NAMALWA (cell line): ENCODE measurements at regions not wholly inside any gene's neighbourhood (a gene's known extent, or its start where the extent isn't known, plus 50 kb on each side); places are given as distances from the start of the nearest gene placed in this dataset.
A peak's percentile ranks its signal among the peaks of the same experiment; 100 is the strongest.
"Not testable (repeated sequence)": the region's sequence is repeated elsewhere in the genome, so short reads cannot be mapped to it uniquely, and the experiment has no call there.

Experiments
- DNase-seq: peaks from one replicate; pipeline ENCODE4 v3.0.0-alpha.2; 2015; ENCODE audit warnings: low spot score

DNA sequence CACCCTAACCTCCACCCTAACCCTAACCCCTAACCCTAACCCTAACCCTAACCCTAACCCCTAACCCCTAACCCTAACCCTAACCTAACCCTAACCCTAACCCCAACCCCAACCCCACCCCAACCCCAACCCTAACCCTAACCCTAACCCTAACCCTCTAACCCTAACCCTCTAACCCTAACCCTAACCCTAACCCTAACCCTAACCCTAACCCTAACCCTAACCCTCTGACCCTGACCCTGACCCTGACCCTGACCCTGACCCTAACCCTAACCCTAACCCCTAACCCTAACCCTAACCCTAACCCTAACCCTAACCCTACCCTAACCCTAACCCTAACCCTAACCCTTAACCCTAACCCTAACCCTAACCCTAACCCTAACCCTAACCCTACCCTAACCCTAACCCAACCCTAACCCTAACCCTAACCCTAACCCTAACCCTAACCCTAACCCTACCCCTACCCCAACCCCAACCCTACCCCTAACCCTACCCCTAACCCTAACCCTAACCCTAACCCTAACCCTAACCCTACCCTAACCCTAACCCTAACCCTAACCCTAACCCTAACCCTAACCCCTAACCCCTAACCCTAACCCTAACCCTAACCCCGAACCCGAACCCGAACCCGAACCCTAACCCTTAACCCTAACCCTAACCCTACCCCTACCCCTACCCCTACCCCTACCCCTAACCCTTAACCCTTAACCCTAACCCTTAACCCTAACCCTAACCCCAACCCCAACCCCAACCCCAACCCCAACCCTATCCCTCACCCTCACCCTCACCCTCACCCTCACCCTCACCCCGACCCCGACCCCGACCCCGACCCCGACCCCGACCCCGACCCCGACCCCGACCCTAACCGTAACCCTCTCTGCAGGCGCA is 186.2 kb upstream of the CHL1 start:
- peak; percentile 18 for DNase-seq

DNA sequence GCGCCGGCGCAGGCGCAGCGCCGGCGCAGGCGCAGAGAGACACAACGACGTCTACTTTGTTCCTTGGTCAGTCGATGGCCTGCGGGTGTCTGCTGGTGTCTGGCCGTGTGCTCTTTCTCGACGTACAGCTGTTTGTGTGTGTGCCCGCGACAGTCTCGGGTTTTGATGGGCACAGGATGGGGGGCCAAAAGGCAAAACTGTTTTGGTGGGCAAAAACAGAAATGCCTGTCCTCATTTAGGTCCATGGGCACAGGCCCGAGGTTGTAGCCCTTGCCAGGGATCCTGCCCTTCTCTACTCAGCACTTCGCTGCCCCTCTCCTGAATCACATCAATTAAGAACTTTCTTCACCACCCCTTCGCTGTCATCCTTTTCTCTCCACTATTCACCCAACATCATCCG is 184.8 kb upstream of the CHL1 start:
- DNase-seq = peak; percentile 5

DNA sequence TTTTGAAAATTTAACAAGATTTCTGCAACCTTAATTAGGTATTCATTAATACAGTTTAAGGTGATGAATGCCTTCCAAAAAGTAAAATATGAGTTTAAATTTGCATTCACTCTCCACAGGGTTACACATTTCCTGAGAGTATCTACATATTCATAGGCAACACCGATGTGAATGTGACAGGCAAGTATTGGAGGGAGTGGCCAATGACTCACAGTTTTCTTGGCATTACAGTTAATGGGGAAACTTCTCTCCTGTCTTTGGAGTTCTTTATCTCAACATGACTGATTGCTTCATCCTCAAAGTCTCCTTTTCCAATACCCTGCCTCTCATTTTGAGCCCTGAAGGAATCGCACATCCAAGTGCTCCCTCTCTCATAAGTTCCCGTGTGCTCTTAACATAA is 181.9 kb upstream of the CHL1 start:
- no peak for DNase-seq

DNA sequence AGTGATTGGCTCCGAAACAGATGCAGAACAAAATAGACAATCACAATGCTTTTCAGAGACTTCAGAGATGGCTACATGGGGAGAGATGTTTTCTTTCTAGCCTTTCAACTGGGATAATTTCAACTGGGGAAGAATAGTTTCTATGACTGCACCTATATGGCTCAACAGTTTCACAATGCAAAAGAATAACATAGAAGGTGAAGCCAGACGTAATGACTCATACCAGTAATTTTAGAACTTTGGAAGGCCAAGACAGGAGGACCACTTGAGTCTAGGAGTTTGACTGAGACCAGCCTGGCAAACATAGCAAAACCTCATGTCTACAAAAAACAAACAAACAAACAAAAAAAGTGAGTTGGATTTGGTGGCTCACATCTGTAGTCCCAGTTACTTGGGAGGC is 180.2 kb upstream of the CHL1 start:
- no peak for DNase-seq

DNA sequence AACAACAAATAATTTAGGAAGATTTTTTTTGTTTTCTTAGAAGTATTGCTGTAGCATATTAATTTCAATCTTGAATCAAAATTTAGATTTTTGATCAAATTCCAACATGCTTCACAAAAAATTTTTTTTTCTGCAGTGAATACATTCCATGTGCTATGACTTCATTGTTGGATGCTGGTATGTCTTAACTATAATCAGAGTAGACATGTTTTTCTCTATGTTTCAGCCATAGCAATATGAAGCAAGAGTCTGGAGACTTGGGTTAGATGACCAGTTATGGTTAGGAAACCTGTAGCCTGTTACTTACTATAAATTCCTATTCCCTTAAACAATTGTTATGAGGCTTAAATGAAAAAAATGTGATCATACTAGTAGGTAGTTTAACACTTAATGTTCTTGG is 176.1 kb upstream of the CHL1 start:
- DNase-seq = no peak

DNA sequence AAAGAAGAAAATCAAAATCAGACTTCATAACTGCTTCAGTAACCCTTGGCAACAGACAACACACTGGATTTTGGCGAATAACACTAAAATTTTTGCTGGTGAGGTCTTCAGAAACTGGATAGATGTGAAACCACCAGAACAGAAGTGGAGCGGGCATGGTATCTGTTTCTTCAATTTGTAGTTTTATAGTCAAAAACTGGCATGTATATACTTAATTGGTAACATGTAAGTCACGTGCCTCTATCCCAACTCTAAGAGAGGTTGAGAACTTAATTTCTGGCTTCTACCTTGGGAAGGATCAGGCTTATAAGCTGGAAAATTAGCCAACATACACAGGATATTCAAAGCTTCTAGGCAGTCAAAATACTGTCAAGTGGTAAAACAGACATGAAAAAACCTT is 172.6 kb upstream of the CHL1 start:
- DNase-seq = no peak

DNA sequence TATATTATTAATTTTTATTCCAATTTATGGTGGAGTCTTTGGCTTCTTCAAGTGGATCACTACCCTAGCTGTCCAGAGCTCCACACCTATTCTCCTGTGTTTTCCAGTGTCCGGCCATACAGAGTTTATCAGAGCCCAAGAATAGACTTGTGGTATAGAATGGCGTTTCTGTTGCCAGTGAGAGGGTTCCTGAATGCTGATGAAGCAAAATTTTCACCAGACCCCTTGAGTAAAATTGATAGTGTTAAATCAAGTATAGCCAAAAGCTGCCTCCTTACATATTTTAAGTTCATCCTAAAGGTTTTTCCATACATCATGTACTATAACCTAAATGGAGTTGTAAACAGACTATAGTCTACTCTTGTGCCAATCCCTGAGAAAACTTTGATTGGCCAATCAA is 171.5 kb upstream of the CHL1 start:
- no peak for DNase-seq

DNA sequence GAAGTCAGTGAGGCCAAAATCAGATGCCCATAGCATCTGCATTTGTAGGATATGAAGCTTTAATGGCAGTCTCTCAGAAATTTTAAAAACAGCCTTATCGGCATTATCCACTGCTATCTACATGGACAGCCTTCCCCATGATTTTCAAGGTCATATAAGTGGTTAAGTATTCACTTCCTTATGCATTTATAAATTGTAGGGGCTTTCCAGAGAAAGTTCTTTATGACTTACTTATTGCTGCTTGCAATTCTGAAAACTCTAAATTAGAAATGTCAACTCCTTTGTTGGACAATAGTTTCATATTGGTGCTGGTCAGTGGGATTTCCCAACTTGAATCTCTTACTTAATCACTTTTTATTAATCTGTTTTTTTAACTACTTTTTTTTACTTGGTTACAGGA is 160.6 kb upstream of the CHL1 start:
- not testable (repeated sequence) for DNase-seq

DNA sequence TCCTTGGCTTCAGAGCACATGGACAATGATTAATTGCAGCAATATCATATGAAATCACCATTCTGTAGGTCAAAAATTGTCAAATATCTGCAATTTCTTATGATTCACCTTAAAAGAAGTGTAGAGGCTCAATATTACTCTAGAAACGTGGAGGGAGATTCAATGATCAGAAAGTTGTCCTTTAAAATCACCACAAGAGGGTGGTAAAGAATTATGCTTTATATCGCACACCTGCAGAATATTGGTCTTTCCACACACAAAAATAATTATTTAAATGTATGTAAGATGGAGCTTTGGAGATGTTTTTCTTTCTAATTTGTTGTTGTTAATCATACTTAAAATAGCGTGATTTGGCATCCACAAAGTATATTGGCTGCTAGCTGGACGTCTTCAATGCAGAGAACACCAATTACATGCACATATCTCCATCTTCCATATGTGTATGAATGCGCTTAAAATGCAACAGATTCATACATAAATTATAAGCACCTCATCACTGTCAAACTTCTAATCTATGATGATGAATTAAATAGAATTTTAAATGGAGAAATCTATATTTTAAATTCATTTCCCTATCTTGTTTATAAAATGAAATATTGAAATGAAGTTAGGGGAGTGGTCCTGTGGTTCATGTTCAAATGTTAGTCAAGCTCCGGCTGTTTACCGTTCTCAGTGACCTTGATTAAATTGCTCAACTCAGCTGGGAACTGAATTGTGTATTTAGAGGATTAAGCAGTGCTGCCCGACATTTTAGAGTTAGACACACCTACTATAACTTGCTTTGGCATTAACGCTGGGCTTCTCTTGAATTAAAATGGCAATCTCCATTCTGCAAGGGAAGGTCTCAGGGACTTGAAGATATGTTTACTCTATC is 153.5 kb upstream of the CHL1 start:
- peak; percentile 53 for DNase-seq

DNA sequence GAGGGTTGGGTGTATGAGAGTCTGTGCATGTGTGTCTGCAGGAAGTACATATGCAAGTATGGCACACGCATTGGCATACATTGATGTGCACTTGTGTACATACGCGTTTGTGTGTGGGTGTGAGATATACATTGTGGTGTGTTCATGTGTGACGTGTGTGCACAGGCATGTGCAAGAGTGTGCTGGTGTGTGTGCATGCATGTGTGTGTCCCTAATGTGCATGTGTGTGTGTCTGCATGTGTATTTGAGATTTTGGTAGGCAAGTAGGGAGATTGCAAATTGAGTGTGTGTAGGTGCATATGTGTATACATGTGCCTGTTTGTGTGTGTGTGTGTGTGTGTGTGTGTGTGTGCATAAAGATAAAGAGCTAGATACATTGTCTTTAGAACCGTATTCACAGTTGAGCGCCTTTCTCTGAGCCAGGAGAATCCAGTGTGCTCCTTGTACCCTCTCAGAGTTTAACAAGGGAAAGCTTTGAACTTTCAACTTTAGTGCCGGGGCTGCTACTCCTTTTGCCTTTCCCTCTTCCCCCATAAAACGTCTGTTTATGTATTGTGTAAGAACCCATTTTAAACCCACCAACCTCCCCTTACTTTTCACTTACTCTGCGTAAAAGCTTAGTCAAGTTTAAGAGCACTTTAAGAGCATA is 152.4 kb upstream of the CHL1 start:
- no peak for DNase-seq

DNA sequence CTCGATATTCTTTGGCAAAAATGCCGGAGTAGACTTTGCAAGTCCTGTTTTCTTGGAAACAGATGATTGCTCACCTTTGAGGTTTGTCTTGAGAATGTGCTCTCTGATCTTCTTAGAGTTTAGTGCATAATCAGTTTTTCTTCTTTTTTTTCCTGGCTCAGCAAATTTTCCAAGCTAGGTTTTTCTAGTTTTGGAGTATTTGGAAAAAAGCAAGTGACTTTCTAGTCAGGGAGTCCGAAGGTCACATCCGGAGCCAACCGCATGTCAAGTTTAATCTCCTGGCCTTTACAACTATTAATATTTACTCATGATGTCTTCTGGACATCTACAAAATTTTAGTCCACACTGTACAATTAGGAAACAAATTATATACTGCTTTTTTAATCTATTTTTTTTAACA is 151.6 kb upstream of the CHL1 start:
- not testable (repeated sequence) for DNase-seq

DNA sequence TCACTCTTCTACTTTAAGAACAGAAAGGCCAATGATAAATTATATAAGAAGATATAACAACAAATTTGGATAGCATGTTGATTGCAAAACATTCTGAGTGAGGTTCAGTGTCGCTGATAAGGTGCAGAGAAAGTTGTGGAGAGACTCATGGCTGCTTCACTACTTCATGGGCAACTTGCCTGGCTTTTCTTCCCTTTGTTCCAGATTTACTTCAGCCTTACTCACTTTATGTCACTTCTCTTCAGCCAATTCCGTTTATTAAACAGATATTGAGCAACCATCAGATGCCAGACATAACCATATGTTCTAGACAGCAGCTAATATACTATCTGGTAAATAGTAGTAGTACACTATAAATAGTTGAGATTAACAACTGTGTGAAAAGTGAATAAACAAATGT is 150.0 kb upstream of the CHL1 start:
- no peak for DNase-seq

DNA sequence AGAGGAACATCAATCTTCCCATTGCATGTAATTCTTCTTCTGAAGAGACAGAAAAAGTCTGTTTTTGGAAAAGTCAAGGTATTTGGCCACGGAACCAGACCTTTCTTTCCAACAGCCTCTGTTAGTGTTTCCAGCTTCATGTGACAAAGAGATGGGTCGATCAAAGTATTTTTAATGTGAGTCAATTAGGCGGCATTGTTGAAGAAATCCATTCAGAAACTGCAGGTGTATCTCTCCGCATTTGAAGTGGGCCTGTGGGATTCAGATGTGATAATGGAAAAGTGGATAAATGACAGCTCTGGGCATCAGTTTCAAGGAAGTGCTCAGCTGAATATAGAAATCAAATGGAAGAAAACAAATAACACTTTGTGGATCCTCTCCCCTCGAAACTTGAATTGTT is 143.1 kb upstream of the CHL1 start:
- not testable (repeated sequence) for DNase-seq

DNA sequence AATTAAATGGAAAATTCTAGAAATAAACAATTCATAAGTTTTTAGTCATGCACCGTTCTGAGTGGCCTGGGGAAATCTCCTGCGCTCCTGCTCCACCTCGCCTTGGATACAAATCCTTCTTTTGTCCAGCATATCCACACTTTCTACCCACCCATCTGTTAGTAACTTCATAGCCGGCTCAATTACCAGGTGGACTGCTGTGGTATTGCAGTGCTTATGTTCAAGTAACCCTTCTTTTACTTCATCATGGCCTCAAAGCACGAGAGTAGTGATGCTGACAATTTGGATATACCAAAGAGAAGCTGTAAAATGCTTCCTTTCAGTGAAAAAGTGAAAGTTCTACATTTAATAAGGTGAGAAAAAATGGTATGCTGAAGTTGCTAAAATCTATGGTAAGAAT is 142.3 kb upstream of the CHL1 start:
- peak; percentile 19 for DNase-seq

DNA sequence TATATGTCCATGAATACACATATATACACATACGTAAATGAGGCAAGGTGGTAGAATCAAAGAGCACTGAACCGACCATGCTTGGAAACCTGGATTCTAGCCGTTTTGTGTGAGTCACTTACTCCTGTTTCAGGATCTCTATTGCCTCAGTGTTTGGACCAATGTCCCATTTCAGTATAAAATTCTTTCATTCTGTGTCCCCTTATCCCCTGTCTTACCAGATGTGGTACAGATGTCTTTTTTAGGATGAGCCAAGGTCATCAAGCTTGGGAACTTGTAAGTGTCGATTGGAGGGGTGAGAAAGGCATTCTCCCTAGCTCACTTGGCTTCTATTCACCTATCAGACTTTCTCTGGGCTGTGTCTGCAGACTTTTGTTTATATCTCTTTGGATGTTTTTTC is 139.9 kb upstream of the CHL1 start:
- no peak for DNase-seq

DNA sequence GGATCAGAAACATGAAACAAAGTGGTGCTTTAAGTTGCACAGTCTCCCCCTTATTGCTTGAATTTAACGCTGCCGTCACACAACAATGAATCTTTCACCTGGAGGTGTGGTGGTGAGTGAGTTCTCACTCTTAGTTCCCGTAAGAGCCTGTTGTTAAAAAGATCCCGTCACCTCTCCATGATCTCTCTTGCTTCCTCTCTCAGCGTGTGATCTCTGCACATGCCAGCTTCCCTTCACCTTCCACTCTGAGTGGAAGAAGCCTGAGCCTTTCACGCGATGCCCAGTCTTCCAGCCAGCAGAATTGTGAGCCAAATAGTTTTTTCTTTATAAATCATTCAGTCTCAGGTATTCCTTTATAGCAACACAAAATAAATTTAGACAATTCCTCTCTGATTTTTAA is 136.7 kb upstream of the CHL1 start:
- no peak for DNase-seq

DNA sequence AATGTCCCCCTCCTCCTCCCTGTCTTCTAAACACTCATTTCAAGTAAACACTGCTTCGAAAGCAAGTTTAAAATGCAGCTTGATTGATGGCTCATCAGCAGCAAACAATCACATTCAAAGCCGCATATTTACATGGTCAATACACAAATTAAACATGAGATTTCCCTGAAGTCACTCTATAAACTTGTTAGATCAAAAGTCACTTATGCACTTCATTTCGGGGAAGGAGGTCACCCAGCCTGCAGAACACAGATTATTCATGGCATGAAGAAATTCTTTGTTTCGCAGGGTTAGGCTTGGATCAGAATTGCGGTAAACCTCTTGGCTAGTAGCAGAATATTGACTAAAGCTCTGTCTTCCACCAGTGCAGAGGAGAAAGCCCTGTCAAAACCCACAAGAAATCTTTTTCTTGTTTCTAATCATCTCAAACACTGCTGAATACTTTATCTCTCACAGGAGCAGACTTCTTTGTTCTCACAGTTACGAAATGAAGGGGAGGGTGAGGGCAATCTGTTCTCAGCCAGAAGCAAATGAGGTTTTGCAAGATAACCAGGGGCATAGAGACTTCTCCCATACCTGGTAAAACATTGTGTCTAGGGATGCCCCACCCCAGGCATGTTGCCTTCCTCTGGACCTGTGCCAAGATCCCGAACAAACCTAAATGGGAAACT is 133.3 kb upstream of the CHL1 start:
- DNase-seq = no peak

DNA sequence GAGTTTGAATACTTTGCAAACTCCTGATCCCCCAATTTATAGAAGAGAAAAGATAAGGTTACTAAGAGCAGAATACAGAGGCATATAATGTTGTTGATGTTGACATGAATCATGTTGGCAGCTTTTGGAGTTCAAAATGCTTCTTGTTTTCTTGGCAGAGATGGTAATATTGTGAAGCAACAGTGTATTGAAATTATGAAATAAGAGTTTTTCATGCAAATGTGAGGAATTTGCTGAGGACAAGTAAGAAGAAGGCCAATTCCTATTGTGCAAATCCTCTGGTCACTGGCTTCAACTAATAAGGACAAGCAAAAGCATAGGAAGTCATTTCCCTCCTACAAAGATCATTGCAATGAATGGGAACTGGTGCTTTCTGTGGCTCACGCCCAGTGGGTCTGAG is 126.9 kb upstream of the CHL1 start:
- no peak for DNase-seq

DNA sequence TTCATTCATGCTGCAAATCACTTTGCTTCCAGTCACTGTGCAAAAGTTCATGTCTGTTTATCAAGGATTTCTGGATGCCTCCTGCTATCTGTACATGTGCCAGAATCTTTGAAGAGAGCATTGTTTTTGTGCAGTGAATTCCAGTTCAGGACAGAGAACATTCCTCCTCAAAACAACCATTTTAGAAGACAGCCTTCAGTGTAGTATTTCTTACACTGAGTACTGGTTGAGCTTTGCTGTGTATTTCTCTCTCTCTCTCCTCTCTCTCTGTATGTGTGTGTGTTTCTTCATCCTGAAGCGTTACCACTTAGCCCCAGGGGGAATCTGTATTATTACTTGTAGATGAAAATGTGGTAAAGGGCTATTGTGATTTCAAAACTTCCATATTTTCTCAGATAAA is 123.8 kb upstream of the CHL1 start:
- no peak for DNase-seq

DNA sequence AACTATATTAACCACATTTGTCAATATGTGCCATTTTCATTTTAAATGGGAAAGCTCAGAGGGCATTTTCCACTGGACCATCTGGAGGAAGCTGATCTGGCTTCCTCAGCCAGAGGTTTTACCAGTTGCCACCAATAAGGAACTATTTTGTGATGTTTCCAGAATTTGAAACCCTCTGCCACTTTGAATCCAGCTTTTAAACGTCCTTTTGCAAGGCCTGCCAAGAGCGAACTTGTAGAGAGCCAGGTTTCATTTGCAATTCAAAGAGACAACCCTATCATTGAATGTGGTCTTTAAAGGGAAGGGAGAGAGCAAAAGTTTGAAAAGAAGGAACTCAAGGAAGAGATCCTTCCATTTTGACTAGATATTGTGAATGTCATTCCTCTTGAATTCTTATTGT is 123.3 kb upstream of the CHL1 start:
- DNase-seq = no peak

DNA sequence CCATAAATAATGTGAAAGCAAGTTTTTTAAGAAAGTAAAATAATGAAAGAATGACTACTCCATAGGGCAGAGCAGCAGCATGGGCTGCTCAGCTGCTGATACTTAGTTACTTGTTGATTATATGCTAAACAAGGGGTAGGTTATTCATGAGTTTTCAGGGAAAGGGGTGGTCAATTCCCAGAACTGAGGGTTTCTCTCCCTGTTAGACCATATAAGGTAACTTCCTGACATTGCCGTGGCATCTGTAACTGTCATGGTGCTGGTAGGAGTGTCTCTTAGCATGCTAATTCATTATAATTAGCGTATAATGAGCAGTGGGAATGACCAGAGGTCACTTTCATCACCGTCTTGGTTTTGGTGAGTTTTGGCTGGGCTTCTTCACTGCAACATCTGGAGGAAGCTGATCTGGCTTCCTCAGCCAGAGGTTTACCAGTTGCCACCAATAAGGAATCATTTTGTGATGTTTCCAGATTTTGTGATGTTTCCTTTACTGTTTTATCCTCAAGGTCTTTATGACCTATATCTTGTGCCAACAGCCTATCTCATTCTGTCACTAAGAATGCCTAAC is 121.8 kb upstream of the CHL1 start:
- no peak for DNase-seq

DNA sequence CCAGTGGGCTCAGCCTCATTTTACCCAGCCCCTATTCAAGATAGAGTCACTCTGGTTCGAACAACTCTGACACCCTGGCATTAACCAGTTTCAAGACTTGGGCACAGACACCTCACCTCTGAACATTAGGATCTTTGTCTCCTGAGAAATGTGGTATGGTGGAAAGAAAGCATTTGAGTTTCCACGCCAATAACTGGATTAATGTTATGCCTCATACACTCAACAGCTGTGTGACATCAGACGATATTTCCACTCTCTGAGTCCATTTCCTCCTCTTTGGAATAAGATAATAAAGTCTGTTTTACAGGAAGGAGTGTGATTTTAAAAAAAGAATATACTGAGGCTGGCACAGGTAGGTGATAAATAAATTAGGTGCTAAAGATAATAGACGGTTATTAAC is 121.3 kb upstream of the CHL1 start:
- no peak for DNase-seq
